DMS53 (cell line): ENCODE measurements at regions not wholly inside any gene's neighbourhood (a gene's known extent, or its start where the extent isn't known, plus 50 kb on each side); places are given as distances from the start of the nearest gene placed in this dataset.

Source experiments
- DNase-seq: peaks from one replicate; lab custom pipeline; 2025; lab: John Stamatoyannopoulos, UW

DNA sequence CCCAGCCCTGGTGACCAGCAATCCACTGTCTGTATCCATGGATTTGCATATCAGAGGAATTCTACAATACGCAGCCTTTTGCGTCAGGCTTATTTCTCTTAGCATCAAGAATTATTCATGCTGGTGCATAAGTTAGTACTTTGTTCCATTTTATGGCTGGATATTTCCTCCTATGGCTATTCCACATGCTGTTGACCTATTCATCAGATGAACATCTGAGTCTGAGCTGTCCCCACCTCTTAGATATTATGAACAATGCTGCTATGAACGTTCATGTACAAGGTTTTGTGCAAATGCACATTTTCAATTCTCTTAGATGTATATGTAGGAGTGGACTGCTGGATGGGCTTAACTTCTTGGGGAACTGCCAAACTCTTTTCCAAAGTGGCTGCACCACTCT, 79.0 kb upstream of the CST7 start:
- DNase-seq, result no peak

DNA sequence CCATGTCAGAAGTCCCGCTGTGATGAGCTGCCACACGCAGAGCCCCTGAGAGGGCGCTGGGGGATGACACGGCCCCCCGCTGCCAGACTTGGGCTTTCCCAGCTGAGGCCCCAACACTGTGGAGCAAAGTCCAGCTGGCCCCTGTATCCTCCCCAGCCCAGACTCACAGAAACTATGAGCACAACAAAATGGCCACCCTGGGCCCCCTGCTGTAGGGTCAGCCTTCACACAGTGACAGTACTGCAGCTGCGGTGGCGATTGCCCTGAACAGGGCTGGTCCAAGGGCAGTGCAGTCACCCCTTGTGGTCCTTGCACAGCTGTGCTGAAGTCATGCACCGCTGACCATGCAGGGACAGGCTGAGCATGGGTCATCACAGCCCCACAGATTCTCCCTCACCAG, 78.2 kb upstream of the CST7 start:
- no peak for DNase-seq

- no peak for DNase-seq
Observed at GRCh38 chr20:24871480-24872213, 77.4 kb upstream of the CST7 start.

GRCh38 chr20:24872291-24873024, 76.6 kb upstream of the CST7 start:
- DNase-seq, result no peak

DNA sequence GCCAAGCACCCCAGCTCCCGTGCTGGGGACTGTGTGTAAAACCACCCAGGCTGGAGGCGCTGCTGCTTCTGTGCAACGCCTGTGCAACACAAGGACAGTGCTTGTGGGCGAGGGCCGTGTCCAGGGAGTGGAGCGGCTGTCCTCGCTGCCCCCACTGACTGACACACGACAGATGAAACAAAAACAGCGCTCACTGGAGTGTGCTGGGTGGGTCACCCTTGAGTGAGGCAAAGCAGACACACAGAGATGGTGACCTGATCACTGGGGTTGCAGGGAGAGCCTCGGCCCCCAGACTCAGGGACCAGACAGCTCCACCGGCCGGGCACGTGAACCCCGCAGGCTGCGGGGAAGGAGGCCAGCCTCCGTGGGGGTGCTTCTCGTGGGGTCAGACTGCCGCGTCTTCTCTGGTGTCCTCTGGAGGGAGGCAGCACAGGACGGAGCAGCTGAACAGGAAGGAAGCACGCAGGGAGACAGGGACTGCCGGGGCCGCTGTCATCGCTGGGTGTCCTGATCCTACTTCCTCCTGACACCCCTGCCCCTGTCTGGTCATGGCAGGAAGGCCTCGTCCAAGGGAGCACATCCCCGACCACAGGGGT, 75.9 kb upstream of the CST7 start:
- no peak for DNase-seq

GRCh38 chr20:24875078-24875477, 74.0 kb upstream of the CST7 start:
- DNase-seq, result no peak

DNA sequence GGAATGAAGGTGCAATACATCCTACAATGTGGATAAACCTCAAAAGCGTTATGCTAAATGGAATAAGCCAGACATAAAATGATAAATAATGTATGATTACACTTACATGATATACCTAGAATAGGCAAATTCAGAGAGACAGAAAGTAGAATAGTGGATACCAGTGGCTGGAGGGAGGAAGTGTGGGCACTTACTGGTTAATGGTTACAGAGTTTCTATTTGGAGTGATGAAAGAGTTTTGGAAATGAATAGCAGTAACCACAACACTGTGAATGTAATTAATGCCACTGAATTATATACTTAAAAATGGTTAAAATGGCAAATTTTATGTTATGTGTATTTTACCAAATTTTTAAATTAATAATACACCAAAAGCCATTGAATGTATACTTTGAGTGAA, 71.4 kb upstream of the CST7 start:
- DNase-seq, result no peak

DNA sequence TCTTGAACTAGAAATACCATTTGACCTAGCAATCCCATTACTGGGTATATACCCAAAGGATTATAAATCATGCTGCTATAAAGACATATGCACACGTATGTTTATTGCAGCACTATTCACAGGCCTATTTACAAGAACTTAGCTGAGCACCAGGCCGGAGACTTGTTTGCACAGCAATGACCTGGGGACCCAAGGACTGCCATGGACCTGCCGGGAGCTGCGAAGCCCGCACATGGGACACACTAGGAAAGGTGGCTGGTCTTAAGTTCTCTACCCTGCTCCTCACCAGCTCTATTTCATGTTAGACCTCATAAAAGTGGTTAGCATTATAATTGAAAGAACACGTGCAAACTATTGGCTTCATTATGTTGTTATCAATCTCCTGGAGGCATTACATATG, 70.4 kb upstream of the CST7 start:
- DNase-seq, result no peak

- DNase-seq, result no peak
Observed at GRCh38 chr20:24879875-24880274, 69.2 kb upstream of the CST7 start.

DNA sequence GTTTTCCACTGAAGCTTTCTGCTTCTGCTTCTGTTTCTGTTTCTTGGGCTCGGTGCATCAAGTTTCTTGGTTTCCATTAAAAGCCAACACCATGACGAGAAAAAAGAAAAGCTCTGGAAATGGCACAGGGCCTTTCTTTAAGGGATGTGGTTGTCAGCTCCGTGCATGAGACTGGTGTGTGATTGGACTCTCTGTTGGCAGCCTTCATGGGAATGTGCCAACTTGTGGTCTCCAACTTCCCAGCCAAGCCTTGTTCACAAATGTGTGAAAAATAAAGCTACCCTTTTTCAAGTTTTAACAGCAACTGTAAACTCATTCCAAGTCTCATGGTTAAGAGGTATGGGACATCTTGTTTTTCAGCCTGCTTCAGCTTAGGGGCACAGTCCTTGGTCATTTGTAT, 68.7 kb upstream of the CST7 start:
- DNase-seq, result no peak

DNA sequence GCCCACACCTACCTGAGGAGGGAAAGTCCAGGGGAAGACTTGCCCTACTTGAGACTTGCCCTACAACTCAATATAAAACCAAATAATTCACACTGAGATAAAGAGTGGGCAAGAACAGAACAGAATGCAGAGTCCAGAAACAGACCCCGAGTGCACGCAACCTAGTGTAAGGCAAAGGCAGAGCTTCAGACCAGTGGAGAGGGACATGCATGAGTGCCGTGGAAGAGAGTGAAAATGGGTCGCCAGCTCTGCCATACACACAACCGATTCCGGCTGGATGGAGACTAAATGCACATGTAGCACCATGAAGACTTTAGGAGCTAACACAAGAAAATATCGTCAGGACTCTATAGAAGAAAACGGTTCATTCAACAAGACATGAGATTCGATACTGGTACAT, 58.8 kb upstream of the CST7 start:
- DNase-seq, result no peak

DNA sequence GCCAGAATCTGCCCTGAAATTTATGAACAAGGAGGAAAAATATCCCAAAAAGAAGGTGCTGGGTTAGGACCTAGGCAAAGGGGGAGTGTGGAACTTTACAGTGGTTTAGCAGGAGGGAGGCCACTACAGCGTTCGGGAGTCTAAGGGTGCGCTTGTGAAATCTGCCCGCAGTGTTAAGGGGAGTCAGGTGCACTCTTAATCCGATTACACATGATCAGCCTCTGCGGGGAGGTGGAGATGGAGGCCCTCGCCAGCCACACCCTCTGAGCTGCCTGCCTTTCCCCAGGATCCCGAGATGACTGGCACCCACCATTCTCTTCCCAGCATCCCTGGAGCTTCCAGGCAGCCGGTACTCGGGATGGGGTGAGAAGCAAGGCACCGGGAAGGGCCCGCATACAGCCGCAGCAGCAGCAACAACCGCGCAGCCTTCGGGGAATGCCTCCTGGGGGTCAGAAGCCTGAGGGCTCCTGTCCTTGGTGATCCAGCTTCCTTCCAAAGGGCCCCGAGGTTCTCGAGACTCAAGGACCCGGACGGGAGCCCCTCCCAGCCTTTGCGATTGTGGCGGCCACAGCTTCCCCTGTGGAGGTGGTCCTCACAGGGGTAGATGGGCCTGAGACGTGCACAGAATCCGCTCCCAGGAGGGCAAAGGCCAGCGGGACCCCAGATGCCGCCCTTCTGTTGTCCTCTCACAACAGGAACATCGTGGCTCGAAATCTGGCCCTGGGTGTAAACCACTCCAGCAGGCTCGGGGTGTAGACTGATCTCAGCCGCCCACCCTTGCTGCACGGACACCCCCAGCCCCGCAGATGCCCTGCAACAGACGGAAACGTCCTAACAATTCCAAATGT, 57.3 kb upstream of the CST7 start:
- DNase-seq, result no peak

- no peak for DNase-seq
Observed at GRCh38 chr20:24892522-24892921, 56.5 kb upstream of the CST7 start.

- no peak for DNase-seq
Observed at GRCh38 chr20:24892931-24893330, 56.1 kb upstream of the CST7 start.

- no peak for DNase-seq
Observed at GRCh38 chr20:24894488-24894887, 54.6 kb upstream of the CST7 start.

DNA sequence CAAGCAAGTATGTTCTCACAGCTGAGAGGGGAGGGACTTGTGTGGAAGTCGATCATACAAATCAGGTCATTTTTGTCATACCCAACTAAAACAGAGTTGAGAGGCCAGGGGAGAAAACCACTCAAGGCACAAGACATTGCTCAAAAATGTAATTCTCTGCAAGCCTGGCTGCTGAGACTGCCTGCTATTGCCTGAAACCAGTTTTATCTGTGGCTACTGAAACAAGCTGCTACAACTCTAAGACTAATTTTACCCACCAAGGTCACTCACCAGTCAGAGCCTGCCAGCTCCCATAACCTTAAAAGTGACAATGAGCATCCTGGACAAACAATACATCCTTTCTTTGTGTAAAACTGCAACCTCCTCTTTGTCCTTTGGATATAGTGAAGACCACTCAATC, 54.1 kb upstream of the CST7 start:
- no peak for DNase-seq

DNA sequence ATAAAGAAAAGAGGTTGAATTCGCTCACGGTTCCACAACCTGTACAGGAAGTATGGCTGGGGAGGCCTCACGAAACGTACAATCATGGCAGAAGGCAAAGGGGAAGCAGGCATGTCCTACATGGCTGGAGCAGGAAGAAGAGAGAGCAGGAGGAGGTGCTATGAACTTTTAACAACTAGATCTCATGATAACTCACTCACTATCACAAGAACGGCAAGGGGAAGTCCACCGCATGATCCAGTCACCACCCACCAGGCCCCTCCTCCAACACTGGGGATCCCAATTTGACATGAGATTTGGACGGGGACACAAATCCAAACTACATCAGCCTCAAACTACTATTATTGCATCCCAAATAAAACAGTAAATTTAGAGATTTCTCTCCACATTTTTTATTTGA, 53.6 kb upstream of the CST7 start:
- DNase-seq, result no peak

GRCh38 chr20:24895898-24896658, 53.0 kb upstream of the CST7 start:
- DNase-seq, result no peak

- DNase-seq, result no peak
Observed at GRCh38 chr20:24896984-24897383, 52.1 kb upstream of the CST7 start.

DNA sequence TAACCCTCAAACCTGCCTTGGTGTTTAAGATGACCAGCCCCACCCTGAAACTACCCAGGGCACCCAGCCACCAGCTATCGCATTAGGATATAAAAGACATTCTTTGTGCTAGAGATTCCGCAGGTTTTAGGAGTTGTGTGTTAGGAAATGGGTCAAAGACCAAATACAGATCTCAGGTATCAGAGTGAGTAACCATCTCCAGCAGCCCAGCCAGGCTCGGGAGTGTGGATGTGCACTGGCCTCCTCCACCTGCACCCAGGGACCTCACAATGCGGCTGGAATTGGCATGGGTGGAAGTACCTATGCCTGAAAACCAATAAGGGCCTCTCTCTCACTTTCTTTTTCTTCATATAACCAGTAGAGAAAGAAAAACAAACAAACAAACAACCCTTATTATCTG, 51.1 kb upstream of the CST7 start:
- no peak for DNase-seq

GRCh38 chr20:24899153-24899552, 49.9 kb upstream of the CST7 start:
- no peak for DNase-seq
